Activated T-cell treated with anti-CD3 and anti-CD28 coated beads, Interleukin-2, amount 50 U/mL, for 1 hour (primary cell): ENCODE measurements at regions not wholly inside any gene's neighbourhood (a gene's known extent, or its start where the extent isn't known, plus 50 kb on each side); places are given as distances from the start of the nearest gene placed in this dataset.
"Not testable (repeated sequence)": the region's sequence is repeated elsewhere in the genome, so short reads cannot be mapped to it uniquely, and the experiment has no call there.

Experiments used
- DNase-seq: peaks from one replicate; pipeline ENCODE4 v3.0.0-alpha.2; 2020

GRCh38 chr1:221263831-221264767 lies 384.9 kb downstream of the HLX start:
- no peak for DNase-seq

DNA sequence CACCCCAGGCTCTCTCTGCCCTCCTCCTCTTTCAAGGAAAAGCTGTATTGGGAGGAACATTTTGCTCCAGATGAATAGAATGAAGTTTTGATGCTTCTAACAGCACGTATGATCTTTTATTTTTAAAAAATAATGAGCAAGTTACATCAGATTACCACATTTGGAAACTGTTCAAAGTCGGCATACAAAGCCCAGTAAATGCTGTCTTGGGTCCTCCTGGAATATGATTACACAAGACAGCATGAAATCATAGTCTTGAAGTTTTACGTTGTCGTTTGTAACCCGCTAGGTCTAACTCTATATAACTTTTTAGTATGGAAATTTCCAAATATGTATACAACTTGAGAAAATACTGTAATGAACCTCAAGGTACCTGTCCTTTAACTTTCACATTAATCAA lies 385.6 kb downstream of the HLX start:
- no peak for DNase-seq

DNA sequence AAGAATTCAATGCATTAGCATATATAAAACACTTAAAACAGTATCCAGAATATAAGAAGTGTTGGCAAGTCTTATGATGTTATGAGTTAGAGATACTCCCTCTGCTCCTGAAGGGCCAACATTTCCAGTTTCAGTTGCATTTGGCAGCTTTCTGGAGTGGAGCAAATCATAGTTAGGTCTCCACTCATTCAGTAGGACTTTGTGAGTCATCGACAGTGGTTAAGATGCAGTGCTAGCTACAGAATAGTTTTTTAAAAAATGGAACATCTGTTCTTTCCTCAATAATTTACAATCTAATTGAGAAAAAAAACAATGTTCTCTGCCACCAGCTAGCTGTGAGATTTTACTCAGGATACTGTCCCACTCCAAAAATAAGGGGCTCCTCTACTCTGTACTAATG lies 389.1 kb downstream of the HLX start:
- DNase-seq = no peak

DNA sequence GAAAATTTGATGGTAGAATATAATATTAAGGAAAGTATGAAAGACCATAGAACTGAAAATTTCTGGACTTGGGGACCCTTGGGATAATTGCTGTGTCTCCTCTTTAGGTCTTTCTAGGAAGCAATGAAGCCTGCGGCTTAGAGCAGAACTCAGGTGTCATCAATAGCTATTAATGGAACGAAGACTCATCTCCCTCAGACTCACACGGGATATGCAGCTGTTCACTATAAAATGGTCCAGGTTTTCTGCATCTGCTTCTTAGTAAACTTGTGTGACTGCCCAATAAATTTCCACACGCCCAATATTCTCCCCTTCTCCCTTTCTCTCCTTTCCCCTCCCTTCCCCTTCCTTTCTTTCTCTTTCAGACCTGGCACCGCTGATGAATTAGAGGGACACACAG lies 392.5 kb downstream of the HLX start:
- DNase-seq = no peak

DNA sequence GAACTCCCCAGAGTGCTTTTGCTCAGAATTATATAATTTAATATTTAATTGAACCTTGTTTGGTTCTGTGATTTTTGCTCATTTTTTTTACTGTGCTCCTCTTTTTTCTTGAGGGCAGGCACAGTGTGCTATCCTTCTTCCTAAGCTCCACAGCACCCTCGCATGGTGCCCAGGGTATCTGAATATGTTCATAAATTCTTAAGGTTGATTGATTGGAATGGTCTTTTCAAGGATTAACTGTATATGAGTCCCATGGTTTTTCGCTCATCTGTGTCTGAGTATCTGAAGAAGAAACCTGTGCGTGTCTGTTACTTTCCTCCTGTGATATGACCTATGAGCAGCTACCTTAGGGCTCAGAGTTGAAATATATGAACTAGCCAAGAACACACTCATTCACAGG lies 393.7 kb downstream of the HLX start:
- DNase-seq = no peak

DNA sequence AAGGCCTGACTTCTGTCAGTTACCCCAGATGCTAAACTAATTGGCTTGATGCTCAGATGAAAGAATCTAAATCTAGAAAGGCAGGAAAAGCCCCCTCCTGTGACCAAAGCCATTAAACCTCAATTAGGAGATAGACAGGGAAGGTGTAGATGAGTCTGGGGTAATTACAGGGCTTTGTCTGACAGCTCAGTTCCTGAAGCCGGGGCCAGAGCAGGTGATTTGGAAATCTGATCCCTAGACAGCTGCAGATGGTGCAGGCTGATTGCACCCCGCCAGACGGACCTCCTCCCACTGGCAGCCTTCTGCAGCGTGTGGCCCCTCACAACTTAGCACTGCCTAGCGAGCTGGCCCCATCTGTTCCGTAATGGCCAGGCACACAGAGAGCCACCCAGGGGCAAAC lies 395.1 kb downstream of the HLX start:
- no peak for DNase-seq

GRCh38 chr1:221276896-221277409 lies 397.7 kb downstream of the HLX start:
- no peak for DNase-seq

- DNase-seq = no peak
Measured at GRCh38 chr1:221279146-221279545, 399.9 kb downstream of the HLX start.

DNA sequence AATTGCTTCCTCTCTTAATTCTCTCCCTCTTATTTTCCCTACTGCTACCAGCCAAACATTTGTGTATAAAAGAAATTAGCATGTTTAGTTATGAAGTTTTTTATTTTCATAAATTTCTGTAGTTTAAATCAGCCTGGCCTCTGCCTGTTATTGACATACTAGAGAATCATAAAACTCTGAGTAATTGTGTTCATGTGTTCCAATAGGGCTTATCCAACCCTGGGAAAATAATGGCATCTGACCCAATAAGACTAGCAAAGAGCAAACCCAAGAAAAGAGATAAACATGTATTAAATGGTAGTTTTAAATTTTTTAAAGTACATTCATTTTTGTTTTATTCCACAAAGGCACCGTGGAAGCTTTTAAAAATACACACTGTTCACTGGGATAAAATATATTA lies 404.3 kb downstream of the HLX start:
- no peak for DNase-seq

DNA sequence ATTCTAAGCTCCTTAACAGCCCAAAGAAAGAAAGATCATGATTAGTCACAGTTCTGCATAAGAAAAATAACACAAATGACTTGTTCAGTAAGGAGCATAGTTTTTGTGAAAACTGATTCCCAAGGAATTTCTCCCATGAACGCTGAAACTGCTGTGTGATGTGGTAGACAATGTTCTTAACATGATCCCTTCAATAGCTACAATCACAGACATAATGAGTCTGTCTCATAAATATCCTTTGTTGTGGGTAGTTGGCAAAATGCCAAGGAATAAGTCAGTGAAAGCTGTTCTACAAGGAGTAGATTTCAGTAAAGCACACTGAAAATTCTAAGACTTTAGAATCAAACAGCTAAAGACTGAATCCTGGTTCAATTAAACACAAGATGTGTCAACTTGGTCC lies 404.8 kb downstream of the HLX start:
- no peak for DNase-seq

DNA sequence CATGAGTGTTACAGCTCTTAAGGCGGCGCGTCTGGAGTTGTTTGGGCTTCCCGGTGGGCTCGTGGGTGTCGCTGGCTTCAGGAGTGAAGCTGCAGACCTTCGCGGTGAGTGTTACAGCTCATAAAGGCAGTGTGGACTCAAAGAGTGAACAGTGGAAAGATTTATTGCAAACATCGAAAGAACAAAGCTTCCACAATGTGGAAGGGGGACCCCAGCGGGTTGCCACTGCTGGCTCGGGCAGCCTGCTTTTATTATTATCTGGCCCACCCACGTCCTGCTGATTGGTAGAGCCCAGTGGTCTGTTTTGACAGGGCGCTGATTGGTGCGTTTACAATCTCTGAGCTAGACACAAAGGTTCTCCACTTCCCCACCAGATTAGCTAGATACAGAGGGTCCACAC lies 405.7 kb downstream of the HLX start:
- DNase-seq = not testable (repeated sequence)

- DNase-seq = not testable (repeated sequence)
Measured at GRCh38 chr1:221285458-221286210, 406.4 kb downstream of the HLX start.

GRCh38 chr1:221286399-221286798 lies 407.2 kb downstream of the HLX start:
- DNase-seq = no peak

DNA sequence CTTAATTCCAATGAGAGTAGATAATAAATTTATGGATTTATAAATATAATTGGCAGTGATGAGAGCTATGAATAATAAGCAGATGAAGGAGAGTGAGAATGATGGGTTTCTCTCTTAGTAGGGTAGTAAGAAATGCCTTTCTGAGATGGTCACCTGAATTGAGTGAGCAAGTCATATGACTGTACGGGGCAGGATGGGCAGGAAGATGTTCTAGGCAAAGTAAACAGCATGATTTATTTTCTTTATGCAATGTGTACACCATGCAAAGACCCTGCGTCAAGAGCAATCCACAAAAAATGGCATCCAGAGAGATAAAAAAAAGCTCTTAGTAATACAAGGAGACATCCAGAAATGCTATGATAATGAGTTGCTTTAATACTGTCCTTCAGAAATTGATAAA lies 409.9 kb downstream of the HLX start:
- no peak for DNase-seq

DNA sequence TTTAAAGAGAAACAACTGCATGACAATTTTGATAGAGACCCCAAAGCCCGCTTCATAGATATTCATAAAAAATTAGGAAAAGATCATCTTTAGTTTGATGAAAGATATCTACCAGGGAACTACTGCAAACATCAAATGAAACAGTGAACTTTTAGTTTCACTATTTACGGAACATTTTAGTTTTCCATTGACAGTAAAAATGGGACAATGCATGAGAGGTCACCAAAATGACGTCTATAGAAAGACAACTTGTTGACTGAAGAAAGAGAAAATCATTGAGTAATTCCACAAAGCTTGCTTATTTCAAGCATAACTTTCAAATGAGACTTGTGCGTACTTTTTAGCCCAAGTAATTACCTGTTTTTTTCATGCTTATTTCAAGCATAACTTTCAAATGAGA lies 411.4 kb downstream of the HLX start:
- DNase-seq = no peak

DNA sequence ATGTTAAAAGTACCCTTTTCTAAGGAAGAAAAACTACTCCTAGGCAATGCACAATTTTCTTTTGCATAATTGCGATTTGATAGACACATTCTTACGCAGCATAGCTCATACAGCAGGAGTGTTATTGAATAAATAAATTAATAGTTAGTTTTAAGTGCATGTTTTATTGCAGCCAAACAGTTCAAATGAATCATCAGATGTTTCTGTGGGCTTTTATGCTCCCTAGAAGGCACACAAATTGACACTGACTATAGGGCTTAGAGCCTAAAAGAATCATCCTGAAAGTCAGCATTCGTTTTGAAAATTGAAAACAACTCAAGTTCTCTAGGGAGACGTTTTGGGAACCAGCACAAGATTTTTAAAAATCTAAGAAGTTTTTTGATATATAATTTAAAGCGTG lies 411.9 kb downstream of the HLX start:
- DNase-seq = no peak

DNA sequence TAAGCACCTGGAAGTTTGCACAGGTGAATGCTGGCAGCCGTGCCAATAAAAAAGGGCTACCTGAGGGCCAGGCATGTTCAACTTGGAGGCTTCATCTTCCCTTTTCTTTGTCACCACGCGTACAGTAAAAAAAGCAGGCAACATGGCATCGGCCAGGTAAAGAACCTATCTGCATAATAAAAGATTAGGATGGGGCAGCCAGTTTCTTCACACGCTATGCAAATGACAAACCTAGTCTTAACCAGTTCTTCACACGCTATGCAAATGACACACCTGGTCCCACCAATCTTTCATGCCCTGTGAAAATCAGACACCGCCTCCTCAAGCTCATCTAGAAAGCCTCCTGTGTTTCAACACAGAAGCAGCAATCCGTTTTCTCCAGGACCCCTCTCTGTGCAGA lies 413.4 kb downstream of the HLX start:
- DNase-seq = no peak

GRCh38 chr1:221294242-221294641 lies 415.0 kb downstream of the HLX start:
- no peak for DNase-seq

GRCh38 chr1:221302357-221302756 lies 423.1 kb downstream of the HLX start:
- DNase-seq = no peak

DNA sequence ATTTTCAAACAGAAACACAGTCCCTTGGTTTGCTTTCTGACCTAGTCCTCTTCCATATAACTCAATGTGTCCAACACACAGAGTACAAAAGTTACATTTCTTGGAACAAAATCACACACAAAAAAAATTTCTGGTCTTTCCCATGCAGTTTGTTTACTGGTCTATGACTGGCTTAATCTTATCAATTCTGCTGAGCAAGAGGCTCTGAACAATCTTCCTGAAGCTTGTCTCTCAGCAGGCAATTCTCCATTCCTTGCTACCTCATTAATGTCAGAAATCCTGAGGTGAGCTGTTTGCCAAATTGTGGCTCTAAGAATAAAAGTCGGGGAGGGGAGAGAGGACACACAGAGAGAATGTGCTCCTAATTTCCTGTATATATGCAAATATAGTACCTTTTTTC lies 423.6 kb downstream of the HLX start:
- DNase-seq = no peak

DNA sequence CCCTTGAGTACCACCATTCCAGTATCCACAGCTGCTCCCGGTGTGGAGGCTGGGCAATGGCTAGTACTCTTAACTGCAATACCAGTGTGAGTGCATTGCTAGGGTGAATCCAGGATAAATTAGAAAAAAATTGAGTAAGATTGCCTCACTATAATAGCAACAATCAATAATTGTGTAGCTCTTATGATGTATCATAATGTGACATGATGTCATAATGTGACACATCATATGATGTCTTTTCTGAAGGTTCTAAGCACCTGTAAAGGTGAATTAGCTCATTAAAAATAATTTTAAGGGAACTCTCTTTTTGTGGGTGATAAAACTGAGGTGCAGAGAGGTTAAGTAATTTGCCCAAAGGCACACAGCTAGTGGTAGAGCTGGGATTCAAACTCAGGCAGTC lies 424.4 kb downstream of the HLX start:
- no peak for DNase-seq

DNA sequence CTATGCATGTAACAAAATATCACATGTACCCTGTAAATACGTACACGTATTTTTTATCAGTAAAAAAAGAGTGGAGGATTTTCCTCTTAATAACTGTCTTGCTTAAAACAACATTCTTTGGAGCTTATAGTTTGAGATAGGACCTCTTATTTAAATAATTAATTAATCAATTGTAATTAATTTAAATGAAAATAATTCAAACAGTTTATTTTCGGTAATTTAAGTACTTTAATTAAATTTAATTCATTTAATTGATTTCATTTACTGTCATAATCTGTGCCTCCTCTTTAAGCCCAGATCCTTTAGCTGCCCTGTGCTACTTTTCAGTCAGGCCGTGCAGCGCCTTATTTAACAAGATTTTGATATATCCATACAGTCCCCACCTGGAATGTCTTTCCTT lies 427.0 kb downstream of the HLX start:
- DNase-seq = no peak

DNA sequence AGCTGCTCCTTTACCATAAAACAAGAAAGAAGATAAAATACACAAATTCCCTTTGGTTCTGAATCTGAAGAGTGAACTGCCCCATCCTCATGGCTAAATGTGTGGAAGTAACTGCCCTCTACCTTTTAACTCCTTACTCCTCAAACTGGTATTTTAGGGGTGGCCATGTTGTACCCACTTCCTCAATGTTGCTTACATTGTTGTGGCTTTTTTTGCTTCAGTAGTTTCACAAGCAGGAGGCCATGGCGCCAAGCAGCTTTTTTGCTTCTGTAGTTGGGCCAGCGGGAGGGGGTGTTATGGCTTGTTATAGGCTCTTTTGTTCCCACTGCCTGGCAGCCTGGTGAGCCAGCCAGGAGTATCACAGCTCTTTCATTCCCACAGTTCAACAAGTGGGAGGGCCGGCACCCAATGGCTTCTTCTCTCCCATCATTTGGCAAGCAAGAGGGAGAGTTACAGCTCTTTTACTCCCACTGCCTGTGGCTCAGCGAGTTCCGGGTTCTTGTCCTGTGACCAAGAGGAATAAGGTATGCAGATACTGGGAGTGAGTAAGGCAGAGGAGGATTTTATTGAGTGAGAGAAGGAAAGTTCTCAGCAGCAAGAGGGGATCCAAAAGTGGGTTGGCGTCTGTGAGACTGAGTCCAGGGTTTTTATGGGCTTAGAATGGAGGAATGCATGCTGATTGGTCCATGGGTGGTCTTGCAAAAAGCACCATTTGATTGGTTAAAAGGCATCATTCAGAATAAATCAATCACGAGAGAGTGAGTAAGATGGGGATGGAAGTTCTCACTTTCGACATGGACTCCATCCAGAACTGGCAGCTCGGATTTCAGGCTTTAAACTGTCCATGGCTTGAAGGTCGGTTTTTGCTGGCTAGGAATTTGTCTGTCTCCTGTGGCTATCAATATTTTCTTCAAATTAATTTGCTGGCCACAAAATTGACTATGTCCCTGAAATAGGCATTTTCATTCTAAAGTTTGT lies 429.6 kb downstream of the HLX start:
- no peak for DNase-seq
